Skin of body (tissue), 1 donor: ENCODE measurements at regions not wholly inside any gene's neighbourhood (a gene's known extent, or its start where the extent isn't known, plus 50 kb on each side); places are given as distances from the start of the nearest gene placed in this dataset.
"Not testable (repeated sequence)": the region's sequence is repeated elsewhere in the genome, so short reads cannot be mapped to it uniquely, and the experiment has no call there.

Experiments used
- DNase-seq: peaks from one replicate; lab custom pipeline; 2025; lab: John Stamatoyannopoulos, UW

GRCh38 chr15:53923741-53924140 lies 54.5 kb upstream of the UNC13C start:
- not testable (repeated sequence) for DNase-seq

- DNase-seq, result peak; percentile 6
These were observed 59.8 kb upstream of the UNC13C start for GRCh38 chr15:53918180-53919079.

- no peak for DNase-seq
These were observed 61.1 kb upstream of the UNC13C start for GRCh38 chr15:53917109-53917508.

- DNase-seq, result no peak
These were observed 66.8 kb upstream of the UNC13C start for GRCh38 chr15:53911431-53911830.

GRCh38 chr15:53910852-53911251 lies 67.4 kb upstream of the UNC13C start:
- no peak for DNase-seq

- no peak for DNase-seq
These were observed 67.9 kb upstream of the UNC13C start for GRCh38 chr15:53910236-53910849.

GRCh38 chr15:53903129-53903528 lies 75.1 kb upstream of the UNC13C start:
- DNase-seq, result no peak

- not testable (repeated sequence) for DNase-seq
These were observed 84.8 kb upstream of the UNC13C start for GRCh38 chr15:53893468-53893867.

- not testable (repeated sequence) for DNase-seq
These were observed 86.4 kb upstream of the UNC13C start for GRCh38 chr15:53891862-53892261.

GRCh38 chr15:53884441-53884840 lies 93.8 kb upstream of the UNC13C start:
- no peak for DNase-seq

- no peak for DNase-seq
These were observed 95.9 kb upstream of the UNC13C start for GRCh38 chr15:53882311-53882710.

- no peak for DNase-seq
These were observed 97.9 kb upstream of the UNC13C start for GRCh38 chr15:53880357-53880756.

GRCh38 chr15:53875711-53876110 lies 102.5 kb upstream of the UNC13C start:
- no peak for DNase-seq

- DNase-seq, result no peak
These were observed 103.1 kb upstream of the UNC13C start for GRCh38 chr15:53875139-53875538.

GRCh38 chr15:53872410-53872809 lies 105.8 kb upstream of the UNC13C start:
- no peak for DNase-seq

- DNase-seq, result no peak
These were observed 108.5 kb upstream of the UNC13C start for GRCh38 chr15:53869806-53870073.

GRCh38 chr15:53869044-53869805 lies 109.0 kb upstream of the UNC13C start:
- no peak for DNase-seq

GRCh38 chr15:53862386-53862785 lies 102.9 kb upstream of the WDR72 start:
- no peak for DNase-seq

- DNase-seq, result no peak
These were observed 102.3 kb upstream of the WDR72 start for GRCh38 chr15:53861792-53862191.

GRCh38 chr15:53851110-53851848 lies 91.8 kb upstream of the WDR72 start:
- no peak for DNase-seq

GRCh38 chr15:53847745-53848144 lies 88.3 kb upstream of the WDR72 start:
- no peak for DNase-seq

- no peak for DNase-seq
These were observed 85.2 kb upstream of the WDR72 start for GRCh38 chr15:53844634-53845033.
